HepG2 (cell line): ENCODE measurements at regions not wholly inside any gene's neighbourhood (a gene's known extent, or its start where the extent isn't known, plus 50 kb on each side); places are given as distances from the start of the nearest gene placed in this dataset.

Experiments
- TF ChIP-seq, protein P1 (sequence below), 2 experiments: sonication (generic) in 1 of 2; formaldehyde crosslinking in 1 of 2; IDR thresholded peaks; 2 replicates each; pipeline versions ENCODE4 v1.6.1 to v1.9.0; 2014 to 2022; ENCODE audit warnings: antibody characterized with exemption in 1 of 2, borderline replicate concordance in 1 of 2, inconsistent platforms in 1 of 2, low read depth in 1 of 2, missing genetic modification reagents in 1 of 2
- TF ChIP-seq, protein P2 (sequence below): sonication (generic); formaldehyde crosslinking; IDR thresholded peaks from 2 replicates; pipeline ENCODE4 v1.8.0; 2022; ENCODE audit warnings: mild to moderate bottlenecking, missing genetic modification reagents
- TF ChIP-seq, protein P3 (sequence below): IDR thresholded peaks from 2 replicates; pipeline ENCODE4 v1.6.1; 2012; ENCODE audit warnings: low read depth, low read length, improper control_type of control experiment
- TF ChIP-seq, protein P4 (sequence below): sonication (generic); formaldehyde crosslinking; IDR thresholded peaks from 2 replicates; pipeline ENCODE4 v1.9.0; 2021; ENCODE audit warnings: missing genetic modification reagents, borderline replicate concordance
- TF ChIP-seq, protein P5 (sequence below): sonication (generic); formaldehyde crosslinking; IDR thresholded peaks from one replicate; pipeline ENCODE4 v1.5.1; 2020; ENCODE audit warnings: mild to moderate bottlenecking, missing genetic modification reagents; ENCODE audit errors: not compliant biosample characterization

DNA sequence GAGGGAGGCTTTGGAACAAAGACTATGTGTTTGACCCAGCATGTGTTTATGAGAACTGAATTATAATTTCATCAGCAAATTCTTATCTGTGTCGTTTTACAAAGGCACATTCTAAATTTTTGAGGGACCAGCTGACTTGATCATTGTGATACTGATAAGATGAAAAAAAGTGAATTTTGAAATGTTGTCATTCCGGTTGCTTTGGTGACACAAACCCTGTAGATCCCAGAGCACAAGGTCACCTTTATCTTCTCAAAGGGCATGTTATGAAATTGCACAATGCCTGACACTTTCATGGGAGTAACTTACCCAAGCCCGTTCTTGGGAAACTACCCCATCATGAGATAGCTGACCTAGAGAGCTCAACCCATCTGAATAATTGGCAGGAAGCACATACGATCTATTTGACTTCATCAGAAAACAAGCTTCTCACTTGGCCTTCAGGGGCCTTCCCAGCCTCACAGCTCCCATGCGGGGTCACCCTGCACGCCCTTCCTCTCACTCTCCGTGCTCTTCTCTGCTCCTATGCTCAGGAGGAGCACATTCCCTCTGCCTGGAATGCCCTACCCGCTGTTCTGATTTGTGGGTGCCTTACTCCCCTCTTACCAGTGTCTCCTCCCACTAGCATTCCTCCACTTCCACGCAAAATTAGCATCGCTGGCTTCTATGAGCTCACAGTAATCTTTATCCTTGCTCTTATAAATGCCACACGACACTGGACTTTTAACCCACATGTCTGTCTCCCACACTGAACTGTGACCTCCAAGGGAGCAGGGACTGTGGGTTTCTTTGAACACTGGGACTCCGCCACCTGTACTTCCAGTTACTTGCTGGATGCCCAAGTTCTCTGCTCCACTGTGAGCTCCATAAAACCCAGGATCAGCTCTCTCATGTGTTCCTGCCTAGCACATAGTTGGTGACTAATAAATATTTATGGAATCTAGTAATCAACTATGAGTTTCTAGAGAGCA lies 555.8 kb upstream of the ID2 start (continued):
- TF ChIP-seq, protein P1, sequence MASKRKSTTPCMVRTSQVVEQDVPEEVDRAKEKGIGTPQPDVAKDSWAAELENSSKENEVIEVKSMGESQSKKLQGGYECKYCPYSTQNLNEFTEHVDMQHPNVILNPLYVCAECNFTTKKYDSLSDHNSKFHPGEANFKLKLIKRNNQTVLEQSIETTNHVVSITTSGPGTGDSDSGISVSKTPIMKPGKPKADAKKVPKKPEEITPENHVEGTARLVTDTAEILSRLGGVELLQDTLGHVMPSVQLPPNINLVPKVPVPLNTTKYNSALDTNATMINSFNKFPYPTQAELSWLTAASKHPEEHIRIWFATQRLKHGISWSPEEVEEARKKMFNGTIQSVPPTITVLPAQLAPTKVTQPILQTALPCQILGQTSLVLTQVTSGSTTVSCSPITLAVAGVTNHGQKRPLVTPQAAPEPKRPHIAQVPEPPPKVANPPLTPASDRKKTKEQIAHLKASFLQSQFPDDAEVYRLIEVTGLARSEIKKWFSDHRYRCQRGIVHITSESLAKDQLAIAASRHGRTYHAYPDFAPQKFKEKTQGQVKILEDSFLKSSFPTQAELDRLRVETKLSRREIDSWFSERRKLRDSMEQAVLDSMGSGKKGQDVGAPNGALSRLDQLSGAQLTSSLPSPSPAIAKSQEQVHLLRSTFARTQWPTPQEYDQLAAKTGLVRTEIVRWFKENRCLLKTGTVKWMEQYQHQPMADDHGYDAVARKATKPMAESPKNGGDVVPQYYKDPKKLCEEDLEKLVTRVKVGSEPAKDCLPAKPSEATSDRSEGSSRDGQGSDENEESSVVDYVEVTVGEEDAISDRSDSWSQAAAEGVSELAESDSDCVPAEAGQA (IDR thresholded peaks at IDR 0.05; ENCODE audit: low read depth) = peak; percentile 66; the same call in 1 of the 2 replicates
- TF ChIP-seq, protein P1 (CRISPR knock-in tag; IDR thresholded peaks at IDR 0.05; ENCODE audit: borderline replicate concordance) = no peak; the same call in 1 of the 2 replicates
- TF ChIP-seq, protein P2, sequence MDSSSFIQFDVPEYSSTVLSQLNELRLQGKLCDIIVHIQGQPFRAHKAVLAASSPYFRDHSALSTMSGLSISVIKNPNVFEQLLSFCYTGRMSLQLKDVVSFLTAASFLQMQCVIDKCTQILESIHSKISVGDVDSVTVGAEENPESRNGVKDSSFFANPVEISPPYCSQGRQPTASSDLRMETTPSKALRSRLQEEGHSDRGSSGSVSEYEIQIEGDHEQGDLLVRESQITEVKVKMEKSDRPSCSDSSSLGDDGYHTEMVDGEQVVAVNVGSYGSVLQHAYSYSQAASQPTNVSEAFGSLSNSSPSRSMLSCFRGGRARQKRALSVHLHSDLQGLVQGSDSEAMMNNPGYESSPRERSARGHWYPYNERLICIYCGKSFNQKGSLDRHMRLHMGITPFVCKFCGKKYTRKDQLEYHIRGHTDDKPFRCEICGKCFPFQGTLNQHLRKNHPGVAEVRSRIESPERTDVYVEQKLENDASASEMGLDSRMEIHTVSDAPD = no peak
- TF ChIP-seq, protein P3, sequence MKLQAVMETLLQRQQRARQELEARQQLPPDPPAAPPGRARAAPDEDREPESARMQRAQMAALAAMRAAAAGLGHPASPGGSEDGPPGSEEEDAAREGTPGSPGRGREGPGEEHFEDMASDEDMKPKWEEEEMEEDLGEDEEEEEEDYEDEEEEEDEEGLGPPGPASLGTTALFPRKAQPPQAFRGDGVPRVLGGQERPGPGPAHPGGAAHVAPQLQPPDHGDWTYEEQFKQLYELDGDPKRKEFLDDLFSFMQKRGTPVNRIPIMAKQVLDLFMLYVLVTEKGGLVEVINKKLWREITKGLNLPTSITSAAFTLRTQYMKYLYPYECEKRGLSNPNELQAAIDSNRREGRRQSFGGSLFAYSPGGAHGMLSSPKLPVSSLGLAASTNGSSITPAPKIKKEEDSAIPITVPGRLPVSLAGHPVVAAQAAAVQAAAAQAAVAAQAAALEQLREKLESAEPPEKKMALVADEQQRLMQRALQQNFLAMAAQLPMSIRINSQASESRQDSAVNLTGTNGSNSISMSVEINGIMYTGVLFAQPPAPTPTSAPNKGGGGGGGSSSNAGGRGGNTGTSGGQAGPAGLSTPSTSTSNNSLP = peak; percentile 99
- TF ChIP-seq, protein P4, sequence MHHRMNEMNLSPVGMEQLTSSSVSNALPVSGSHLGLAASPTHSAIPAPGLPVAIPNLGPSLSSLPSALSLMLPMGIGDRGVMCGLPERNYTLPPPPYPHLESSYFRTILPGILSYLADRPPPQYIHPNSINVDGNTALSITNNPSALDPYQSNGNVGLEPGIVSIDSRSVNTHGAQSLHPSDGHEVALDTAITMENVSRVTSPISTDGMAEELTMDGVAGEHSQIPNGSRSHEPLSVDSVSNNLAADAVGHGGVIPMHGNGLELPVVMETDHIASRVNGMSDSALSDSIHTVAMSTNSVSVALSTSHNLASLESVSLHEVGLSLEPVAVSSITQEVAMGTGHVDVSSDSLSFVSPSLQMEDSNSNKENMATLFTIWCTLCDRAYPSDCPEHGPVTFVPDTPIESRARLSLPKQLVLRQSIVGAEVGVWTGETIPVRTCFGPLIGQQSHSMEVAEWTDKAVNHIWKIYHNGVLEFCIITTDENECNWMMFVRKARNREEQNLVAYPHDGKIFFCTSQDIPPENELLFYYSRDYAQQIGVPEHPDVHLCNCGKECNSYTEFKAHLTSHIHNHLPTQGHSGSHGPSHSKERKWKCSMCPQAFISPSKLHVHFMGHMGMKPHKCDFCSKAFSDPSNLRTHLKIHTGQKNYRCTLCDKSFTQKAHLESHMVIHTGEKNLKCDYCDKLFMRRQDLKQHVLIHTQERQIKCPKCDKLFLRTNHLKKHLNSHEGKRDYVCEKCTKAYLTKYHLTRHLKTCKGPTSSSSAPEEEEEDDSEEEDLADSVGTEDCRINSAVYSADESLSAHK (CRISPR knock-in tag) = peak; percentile 31; the same call in 1 of the 2 replicates
- TF ChIP-seq, protein P5, sequence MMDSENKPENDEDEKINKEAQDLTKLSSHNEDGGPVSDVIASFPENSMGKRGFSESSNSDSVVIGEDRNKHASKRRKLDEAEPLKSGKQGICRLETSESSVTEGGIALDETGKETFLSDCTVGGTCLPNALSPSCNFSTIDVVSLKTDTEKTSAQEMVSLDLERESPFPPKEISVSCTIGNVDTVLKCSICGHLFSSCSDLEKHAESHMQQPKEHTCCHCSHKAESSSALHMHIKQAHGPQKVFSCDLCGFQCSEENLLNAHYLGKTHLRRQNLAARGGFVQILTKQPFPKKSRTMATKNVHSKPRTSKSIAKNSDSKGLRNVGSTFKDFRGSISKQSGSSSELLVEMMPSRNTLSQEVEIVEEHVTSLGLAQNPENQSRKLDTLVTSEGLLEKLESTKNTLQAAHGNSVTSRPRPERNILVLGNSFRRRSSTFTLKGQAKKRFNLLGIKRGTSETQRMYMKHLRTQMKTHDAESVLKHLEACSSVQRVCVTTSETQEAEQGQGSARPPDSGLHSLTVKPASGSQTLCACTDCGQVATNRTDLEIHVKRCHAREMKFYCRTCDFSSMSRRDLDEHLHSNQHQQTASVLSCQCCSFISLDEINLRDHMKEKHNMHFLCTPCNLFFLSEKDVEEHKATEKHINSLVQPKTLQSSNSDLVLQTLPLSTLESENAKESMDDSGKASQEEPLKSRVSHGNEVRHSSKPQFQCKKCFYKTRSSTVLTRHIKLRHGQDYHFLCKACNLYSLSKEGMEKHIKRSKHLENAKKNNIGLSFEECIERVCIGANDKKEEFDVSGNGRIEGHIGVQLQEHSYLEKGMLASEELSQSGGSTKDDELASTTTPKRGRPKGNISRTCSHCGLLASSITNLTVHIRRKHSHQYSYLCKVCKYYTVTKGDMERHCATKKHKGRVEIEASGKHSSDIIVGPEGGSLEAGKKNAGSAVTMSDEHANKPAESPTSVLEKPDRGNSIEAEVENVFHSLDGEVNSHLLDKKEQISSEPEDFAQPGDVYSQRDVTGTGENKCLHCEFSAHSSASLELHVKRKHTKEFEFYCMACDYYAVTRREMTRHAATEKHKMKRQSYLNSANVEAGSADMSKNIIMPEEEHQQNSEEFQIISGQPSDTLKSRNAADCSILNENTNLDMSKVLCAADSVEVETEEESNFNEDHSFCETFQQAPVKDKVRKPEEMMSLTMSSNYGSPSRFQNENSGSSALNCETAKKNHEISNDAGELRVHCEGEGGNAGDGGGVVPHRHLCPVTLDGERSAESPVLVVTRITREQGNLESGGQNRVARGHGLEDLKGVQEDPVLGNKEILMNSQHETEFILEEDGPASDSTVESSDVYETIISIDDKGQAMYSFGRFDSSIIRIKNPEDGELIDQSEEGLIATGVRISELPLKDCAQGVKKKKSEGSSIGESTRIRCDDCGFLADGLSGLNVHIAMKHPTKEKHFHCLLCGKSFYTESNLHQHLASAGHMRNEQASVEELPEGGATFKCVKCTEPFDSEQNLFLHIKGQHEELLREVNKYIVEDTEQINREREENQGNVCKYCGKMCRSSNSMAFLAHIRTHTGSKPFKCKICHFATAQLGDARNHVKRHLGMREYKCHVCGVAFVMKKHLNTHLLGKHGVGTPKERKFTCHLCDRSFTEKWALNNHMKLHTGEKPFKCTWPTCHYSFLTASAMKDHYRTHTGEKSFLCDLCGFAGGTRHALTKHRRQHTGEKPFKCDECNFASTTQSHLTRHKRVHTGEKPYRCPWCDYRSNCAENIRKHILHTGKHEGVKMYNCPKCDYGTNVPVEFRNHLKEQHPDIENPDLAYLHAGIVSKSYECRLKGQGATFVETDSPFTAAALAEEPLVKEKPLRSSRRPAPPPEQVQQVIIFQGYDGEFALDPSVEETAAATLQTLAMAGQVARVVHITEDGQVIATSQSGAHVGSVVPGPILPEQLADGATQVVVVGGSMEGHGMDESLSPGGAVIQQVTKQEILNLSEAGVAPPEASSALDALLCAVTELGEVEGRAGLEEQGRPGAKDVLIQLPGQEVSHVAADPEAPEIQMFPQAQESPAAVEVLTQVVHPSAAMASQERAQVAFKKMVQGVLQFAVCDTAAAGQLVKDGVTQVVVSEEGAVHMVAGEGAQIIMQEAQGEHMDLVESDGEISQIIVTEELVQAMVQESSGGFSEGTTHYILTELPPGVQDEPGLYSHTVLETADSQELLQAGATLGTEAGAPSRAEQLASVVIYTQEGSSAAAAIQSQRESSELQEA (CRISPR knock-in tag) = no peak
